ENCODE measurements at regions not wholly inside any gene's neighbourhood (a gene's known extent, or its start where the extent isn't known, plus 50 kb on each side); places are given as distances from the start of the nearest gene placed in this dataset.

DNA sequence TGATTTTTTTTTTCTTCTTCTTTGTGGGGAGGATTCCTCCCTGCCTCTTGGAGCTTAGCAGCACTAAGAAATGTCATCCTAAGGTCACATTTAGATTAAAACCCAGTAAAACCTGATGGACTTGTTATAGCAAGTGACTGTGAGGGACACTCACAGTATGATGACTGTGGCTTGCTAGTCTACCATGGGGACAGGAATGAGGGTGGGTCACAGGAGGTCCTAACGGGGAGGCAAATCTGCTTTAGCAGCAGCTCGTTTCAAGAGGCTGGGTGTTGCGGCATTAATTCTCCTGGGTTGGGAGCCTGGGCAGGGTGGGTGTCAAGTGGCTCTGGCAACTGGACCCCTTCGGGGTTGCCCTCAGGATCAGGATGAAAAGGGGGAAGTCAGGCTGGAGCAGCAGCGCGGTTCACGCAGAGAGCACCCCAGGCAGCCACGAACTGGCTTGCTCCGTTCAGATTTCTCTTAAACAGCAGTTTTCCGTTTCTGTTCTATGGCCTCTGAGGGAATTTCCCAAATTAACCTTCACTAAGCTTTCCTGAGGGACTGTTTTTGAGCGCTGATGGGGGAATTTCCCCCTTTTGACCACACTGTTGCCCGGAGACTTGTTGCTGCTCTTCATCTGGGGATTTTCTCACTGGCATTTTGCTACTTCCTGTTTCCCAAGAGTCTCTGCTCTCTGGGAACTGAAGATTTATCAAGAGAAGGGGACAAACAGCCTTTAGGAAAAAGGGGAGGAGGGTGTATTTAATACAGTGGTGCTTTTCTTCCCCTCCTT lies 59.8 kb upstream of the PELI1 start:
- TF ChIP-seq, protein P1, sequence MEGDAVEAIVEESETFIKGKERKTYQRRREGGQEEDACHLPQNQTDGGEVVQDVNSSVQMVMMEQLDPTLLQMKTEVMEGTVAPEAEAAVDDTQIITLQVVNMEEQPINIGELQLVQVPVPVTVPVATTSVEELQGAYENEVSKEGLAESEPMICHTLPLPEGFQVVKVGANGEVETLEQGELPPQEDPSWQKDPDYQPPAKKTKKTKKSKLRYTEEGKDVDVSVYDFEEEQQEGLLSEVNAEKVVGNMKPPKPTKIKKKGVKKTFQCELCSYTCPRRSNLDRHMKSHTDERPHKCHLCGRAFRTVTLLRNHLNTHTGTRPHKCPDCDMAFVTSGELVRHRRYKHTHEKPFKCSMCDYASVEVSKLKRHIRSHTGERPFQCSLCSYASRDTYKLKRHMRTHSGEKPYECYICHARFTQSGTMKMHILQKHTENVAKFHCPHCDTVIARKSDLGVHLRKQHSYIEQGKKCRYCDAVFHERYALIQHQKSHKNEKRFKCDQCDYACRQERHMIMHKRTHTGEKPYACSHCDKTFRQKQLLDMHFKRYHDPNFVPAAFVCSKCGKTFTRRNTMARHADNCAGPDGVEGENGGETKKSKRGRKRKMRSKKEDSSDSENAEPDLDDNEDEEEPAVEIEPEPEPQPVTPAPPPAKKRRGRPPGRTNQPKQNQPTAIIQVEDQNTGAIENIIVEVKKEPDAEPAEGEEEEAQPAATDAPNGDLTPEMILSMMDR (IDR thresholded peaks at IDR 0.05), result no peak
- TF ChIP-seq POLR2A (IDR thresholded peaks at IDR 0.05), result no peak
